NCI-H2107 treated with DMSO at 0.1 percent for 48 hours (cell line): ENCODE measurements at regions not wholly inside any gene's neighbourhood (a gene's known extent, or its start where the extent isn't known, plus 50 kb on each side); places are given as distances from the start of the nearest gene placed in this dataset.
"Not testable (repeated sequence)": the region's sequence is repeated elsewhere in the genome, so short reads cannot be mapped to it uniquely, and the experiment has no call there.

Experiments used
- DNase-seq: peaks from one replicate; lab custom pipeline; 2025; ENCODE audit not compliant: unreplicated experiment; lab: John Stamatoyannopoulos, UW

DNA sequence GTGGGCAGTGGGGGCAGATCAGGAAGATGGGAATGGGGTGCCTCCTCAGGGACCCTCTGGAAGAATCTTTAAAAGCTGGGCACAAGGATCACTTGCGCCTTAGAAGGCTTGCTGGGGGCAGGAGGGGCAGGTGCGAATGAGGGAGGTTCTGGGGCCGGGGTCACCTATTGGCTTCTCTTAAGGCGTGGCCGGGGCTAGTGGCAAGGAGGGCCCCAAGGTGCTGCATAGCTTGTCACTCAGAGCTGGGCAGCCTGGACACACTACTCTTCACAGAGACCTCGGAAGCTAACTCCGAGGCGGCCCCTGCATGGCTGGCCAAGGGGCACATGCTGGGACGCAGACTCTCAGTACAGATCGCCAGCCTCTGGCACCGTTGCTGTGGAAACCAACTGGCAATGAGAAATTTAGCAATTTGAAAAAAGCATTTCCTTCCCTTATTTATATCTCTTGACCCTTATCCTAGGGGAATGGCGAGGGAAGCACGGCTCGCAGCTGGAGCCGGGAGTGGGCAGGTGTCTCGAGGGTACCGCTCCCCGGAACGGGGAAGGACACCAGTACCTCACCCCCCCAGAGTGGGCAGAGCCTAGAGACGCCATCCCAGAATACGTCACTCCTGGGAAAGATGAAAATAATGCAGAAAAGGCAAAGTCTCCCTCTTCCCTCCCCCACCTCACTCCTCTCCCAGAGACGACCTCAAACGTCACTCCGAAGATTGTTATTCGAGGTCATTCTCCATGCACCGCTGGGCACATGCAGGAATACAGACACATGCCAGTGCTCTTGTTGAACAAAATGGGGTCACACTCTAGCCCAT, 188.1 kb downstream of the CTTN start:
- no peak for DNase-seq

DNA sequence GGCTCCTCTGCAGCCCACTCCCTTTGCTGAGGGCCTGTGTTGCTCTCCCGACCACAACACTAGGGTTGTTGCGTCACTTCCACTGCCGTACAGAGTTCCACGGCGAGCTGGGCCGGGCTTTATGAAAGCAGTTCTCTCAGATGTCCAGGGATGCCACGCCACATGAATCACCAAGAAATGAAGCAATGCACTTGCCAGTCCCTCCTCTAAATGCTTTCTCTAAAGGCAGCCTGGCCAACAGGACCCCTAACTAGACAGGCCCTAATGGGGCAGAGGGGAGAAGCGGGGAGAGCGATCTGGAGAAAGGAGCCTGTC, 188.7 kb downstream of the CTTN start:
- no peak for DNase-seq

DNA sequence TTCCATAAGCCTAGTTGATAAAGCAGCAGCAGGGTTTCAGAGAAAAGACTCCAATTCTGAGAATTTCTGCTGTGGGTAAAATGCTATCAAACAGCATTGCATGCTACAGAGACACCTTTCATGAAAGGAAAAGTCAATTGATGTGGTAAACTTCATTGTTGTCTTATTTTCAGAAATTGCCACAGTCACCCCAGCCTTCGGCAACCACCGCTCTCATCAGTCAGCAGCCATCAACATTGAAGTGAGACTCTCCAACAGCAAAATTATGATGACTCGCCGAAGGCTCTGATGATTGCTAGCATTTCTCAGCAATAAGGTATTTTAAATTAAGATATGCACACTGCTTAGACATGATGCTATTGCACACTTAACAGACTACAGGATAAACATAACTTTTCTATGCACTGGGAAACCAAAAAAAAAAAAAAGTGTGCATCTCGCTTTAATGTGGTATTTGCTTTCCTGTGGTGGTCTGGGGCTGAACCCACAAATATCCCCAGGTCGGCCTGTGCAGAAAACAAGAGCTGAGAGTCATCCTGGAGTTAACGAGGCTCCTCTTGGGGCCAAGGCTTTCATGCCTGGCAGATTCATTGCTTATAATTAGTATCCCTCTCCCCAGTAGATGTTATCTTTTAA, 192.1 kb downstream of the CTTN start:
- no peak for DNase-seq

DNA sequence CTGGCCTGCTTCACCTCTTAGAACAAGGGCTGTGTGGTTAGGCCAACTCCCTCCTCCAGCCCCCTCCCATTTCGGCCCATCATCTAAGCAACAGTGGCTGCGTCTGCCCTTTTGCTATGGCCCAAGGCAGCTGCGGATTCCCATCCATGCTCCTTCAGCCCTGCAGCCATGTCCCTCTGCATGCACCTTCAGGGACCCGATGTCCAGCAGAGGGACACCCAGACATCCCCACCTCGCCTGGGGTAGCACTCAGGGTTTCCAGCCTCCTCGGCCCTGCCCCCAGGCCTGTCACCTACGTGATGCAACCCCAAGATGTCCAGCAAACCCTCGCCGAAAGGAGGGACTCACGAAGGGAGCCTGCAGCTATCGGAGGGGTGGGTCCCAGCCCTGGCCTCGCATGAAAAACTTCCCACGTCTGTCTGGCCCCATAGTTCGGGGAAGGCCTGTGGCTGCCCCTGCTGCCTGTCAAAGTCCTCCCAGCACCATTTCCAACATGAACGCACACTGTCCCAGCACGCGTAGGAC, 194.4 kb downstream of the CTTN start:
- no peak for DNase-seq

DNA sequence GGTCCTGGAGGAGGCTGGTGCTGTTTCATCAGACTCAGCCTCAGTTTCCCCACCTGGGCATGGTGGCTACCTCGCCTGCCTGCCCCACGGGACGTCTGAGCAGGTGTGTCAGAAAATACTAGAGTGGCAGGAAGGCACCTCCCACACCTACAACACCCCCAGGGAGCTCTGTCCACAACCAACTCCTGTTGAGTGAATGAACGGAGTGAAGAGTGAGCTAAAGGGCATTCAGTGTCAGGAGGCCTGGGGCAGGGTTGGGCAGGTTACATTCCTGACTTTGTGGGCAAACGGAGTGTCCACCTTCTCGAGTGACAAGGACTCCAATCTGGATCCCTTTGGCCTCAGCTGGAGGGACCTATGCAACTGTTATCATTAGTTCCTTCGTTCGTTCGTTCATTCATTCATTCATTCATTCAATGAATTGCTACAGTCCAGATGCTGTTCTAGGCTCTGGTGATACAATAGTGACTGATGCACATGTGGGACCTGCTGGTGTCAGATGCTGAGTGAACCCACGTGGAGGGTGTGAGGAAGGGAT, 195.2 kb downstream of the CTTN start:
- no peak for DNase-seq

DNA sequence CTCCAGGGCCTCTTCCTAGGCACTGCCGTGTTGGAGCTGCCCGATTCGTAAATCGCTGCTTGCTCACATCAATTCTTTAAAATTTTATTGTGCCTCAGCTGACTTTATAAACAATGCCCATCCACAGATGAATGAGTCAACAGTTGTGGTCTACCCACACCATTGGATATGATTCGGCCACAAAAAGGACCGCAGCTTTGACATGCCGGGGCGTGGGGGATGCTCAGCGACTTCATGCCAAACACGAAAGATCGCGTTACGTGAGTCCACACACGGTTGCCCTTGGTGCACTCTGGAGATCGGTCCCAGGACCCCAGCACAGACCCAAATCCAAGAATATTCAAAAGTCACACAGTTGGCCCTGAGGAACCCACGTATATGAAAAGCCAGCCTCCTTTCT, 195.7 kb downstream of the CTTN start:
- DNase-seq: no peak

DNA sequence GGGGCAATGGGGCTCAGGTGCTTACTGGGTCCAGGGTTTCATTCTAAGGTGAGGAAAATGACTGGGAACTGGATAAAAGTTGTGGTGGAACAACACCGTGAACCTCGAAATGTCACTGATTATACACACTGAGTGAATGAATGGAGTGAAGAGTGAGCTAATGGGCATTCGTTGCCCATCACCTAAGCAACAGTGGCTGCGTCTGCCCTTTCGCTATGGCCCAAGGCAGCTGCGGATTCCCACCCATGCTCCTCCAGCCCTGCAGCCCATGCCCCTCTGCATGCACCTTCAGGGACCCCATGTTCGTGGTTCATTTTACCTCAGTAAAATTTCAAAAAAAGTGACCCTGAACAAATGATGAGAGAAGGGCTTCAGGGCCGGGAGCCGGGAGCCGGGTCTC, 196.3 kb downstream of the CTTN start:
- no peak for DNase-seq

DNA sequence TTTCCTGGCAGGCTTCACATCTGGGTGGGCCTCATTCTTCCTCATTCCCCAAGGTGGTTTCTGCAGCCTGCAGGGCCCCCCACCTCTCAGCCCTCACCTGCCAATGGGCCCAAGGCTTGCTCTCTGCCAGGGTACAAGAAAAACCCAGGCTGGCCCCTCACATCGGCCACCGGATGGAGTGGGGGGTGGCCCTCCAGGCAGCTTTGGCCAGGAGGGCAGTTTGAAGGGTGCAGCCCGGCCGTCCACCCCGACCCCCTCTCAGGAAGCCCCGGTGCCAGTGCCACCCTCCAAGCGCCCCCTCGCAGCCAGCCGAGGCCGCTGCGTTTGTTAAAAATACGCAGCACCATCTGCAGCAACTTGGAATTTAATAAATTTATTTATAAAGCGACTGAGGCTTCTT, 196.7 kb downstream of the CTTN start:
- no peak for DNase-seq

DNA sequence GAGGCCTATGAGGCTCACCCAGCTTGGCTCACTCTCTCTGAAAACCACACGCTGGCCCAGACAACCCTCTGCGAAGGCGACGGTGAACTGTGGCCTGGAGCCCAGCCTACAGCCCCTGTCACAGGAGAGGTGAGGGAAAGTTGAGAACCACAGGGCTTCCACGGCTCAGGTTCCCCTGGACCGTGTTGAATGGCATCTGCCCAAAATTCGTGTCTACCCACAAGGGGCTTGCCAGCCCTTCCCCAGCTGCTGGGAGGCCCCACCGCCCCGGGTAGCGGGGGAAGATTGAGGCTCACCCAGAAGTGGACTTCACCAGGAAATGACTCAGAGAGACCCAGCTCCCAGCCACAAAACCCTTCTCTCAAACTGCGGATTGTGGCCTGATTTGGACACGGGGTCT, 197.1 kb downstream of the CTTN start:
- DNase-seq: no peak

DNA sequence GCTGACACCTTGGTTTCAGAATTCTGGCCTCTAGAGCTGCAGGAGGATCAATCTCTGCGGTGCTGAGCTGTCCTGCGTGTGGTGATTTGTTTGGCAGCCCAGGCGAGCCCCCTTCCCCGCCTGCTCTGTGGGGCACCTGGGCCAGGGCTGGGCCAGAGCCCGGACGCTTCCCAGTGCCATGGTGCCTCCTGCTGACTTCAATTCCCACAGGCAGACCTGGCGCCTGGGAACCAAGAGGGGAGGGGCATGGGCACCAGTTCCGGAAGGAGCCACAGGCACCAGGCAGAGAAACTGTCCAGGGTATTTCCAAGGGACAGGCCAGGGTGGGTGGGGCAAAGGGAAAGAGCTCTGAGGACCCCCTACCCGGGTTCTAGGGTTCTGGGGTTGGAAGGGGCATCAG, 197.8 kb downstream of the CTTN start:
- DNase-seq: no peak

DNA sequence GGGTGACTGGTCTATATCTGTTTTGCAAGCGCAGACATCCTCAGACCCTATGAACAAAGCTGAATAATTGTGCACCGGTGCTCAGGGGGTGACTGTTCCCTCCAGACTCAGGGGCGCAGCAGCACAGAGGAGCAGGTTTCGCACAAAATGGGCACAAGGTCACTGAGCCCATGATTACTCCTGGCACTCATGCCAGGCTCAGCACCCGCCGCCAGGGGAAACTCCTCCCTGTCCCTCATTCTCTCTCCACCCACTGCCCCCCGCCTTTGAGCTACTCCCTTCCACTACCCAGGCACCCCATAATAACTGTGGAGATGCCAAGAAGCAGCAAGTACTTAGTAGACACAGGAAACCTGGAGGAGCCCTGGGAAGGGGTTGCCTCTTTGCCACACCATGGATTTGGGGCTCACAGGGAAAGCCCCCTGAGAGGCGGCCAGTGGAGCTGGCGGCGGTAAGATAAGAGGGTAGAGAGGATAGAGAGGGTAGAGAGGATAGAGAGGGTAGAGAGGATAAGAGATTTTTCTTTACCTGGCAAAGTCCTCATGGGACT, 198.8 kb downstream of the CTTN start:
- no peak for DNase-seq

DNA sequence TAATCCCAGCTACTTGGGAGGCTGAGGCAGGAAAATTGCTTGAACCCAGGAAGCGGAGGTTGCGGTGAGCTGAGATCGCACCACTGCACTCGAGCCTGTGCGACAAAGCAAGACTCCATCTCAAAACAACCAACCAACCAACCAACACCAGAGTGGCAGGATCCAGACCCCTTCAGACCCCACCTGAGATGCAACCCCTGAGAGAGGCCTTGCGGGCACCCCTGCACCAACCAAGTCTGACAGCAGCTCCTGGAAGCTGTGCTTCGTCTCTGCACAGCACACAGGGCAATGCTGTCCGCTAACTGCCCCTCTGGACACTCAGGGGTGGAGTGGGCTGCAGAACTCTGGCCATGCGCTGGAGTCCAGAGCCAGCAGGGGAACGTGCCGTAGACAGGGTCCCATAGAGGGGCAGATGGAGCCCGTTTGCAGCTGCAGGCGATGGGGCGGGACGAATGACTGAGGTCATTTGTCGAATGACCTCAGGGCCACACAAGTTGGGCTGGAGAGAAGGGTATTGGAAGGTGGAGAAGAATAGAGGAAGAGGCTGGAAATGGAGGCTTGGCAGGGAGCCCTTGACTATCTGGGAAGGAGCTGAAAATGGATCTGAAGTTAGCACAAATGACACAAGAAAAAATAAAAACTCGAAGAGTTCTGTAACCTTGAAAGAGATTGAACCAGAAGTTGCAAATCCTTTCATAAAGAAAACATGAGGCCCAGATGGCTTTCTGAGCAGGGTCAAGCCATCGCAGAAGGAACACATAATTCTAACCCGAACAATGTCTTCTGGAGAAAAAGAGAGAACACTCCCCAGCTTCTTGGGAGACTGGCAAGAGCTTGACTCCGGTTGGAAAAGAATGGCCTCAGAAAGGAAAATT, 199.7 kb downstream of the CTTN start:
- no peak for DNase-seq

DNA sequence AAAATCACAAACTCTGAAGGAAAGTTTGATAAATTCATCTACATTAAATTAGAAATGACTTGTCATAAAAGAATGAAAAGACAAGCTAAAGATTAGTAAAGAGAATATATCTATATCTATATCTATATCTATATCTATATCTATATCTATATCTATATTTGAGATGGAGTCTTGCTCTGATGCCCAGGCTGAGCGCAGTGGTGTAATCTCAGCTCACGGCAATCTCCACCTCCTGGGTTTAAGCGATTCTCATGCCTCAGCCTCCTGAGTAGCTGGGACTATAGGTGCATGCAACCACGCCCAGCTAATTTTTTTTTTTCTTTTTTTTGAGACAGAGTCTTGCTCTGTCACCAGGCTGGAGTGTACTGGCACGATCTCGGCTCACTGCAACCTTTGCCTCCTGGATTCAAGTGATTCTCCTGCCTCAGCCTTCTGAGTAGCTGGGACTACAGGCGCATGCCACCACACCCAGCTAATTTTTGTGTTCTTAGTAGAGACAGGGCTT, 202.6 kb downstream of the CTTN start:
- not testable (repeated sequence) for DNase-seq

DNA sequence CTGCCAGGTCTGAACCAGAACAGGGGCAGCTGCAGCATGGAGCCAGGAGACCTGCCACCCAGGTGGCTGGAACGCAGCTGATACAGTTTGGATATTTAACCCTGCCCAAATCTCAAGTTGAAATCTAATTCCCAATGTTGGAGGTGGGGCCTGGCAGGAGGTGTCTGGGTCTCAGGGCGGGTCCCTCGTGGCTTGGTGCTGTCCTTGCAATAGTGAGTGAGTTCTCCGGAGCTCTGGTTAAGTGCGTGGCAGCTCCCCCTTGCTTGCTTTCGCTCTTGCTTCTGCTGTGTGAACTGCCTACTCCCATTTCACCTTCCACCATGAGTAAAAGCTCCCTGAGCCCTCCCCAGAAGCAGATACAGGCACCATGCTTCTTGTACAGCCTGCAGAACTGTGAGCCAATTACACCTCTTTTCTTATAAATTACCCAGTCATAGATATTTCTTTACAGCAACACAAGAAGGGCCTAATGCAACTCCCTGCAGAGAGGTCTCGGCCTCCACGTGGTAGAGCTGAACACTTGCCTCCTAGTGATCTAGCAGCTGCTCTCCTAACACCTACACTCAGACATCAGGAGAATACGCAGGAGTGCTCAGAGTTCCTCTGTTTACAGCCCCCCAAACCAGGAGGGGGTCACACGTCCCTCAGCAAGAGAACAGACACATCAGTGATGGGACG, 203.7 kb downstream of the CTTN start:
- DNase-seq: peak; percentile 93

DNA sequence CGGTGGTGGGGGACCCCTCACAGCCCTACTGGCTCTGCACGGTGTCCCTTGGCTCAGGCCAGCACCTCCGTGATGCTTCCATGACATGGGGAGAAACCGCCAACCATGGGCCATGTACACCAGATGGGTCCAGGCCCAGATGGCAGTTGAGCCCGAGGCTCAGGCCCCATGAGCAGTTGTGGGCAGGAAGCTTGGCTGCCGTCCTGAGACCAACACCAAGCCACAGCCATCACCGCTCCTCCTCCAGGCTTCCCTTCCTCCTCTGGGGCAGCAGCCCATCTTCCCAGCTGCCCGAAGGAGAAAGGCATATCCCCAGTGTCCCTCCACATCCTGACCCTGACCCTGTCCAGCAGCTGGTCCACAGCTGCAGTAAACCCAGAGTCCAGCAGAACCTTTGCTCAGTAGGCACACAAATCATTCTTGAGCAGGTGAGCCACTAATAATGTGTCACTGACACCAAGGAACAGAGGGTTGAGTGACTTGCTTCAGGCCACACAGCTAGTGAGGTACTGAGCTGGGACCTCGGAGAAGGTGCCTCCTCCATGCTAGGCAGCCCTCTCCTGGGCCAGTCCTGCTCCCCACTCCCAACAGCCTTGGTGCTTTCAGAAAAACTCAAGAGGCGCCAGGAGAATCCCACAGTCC, 204.9 kb downstream of the CTTN start:
- DNase-seq: no peak

DNA sequence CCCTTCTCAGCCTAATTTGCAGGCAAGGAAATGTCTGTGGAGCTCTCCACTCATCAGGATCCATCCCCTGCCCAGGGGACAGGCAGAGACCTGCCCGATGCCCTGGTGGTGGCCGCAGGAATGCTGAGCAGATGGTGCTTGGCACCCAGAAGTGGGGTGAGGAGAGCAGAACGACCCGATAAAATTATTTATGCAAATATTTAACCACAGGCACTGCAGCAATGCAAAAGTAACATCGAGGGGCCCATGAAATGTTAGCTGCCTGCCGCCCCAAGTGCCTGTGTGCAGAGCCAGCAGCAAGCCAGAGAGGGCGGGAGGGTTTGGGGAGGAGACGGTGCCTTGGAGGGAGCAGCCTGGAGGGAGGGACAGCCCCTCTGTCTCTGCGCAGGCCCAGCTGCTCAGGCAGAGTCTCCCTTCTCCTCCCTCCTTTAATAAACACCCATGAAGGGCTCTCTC, 205.5 kb downstream of the CTTN start:
- peak; percentile 79 for DNase-seq

DNA sequence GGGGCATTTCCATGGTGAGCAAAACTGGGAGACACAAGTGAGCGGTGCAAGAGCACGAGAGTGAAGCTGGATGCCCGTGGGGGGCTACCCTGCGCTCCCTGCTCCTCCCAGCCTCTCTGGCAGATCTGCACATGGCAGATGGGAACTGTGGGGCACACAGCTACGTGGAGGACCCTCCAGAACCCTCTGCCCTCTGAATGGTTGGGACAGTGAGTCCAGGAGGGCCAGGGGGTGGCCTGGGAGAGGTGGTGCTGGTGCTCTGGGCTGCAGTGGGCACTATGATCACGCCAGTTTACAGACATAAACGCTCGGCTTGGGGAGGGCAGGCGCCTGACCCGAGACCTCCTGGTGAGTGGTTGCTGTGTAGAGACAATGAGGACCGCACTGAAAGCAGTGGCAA, 205.9 kb downstream of the CTTN start:
- no peak for DNase-seq

DNA sequence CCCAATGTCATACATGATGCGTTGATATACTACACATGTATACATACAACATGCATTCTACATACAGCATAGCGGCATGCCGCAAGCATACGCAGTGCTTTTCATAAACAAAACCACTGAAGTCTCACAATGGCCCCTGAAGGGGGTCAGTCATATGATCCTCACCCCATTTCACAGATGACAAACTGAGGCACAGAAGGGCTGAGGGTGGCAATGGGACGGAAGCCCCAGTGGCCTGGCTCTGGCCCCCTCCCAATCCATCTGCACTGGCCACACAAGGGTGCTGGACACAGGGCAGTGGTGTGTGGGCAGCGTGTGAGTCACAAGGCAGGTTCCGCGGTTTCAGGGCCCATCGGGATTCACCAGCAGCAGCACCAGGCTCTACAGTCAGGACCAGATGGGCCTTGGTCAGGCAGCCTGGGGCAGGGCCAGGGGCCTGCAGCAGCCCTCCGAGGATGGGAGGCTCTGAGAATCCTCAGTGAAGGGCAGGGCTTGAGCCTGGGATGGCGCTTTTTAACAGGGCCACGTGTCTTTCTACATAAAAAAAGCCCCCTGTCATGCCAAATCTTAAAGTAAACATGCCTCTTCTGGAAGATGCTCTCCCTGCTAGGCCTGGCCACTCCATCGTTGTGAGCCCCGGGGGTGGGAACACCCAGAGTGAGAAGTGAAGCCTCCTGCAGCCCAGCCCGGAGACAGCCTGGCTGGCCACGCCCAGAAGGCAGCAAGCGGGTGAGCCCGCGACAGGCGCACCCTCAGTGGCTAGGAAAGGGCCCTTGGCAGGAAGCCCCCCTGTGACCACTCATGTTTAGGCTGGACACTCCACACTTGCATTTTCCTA, 206.5 kb downstream of the CTTN start:
- DNase-seq: no peak

DNA sequence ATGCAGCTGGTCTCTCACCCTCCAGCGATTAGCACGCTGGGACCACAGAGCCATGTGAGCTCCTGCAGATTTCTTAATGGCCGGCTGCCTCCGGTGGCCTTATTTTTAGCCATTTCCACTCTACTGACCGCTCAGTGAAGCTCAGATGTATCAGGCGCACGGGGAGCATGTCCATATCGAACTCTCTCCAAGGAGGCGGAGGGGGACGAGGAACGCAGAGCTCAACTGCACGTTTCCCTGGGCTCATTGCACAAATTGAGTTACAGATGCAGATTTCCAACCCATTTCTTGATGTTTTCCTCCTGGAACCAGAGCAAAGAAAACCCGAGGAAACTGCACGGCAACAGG, 207.1 kb downstream of the CTTN start:
- DNase-seq: no peak
